ENCODE measurements at regions not wholly inside any gene's neighbourhood (a gene's known extent, or its start where the extent isn't known, plus 50 kb on each side); places are given as distances from the start of the nearest gene placed in this dataset.

- DNase-seq (ENCODE audit: low read depth in 3 of 3), result no peak
Observed at GRCh38 chr3:157718800-157719199, 215.6 kb upstream of the VEPH1 start.

GRCh38 chr3:157713101-157713500, 209.9 kb upstream of the VEPH1 start:
- DNase-seq (ENCODE audit: low read depth in 3 of 3), result no peak

- DNase-seq (ENCODE audit: low read depth in 3 of 3), result no peak
Observed at GRCh38 chr3:157705258-157705657, 202.0 kb upstream of the VEPH1 start.

GRCh38 chr3:157700405-157700804, 197.2 kb upstream of the VEPH1 start:
- no peak for DNase-seq (ENCODE audit: low read depth in 3 of 3)

GRCh38 chr3:157695586-157695985, 192.4 kb upstream of the VEPH1 start:
- DNase-seq (ENCODE audit: low read depth in 3 of 3), result no peak

- DNase-seq (ENCODE audit: low read depth in 3 of 3), result no peak
Observed at GRCh38 chr3:157695103-157695502, 191.9 kb upstream of the VEPH1 start.

- no peak for DNase-seq (ENCODE audit: low read depth in 3 of 3)
Observed at GRCh38 chr3:157693762-157694161, 190.5 kb upstream of the VEPH1 start.

- DNase-seq (ENCODE audit: low read depth in 3 of 3), result no peak
Observed at GRCh38 chr3:157692468-157692867, 189.3 kb upstream of the VEPH1 start.

- DNase-seq (ENCODE audit: low read depth in 3 of 3), result no peak
Observed at GRCh38 chr3:157683668-157684067, 180.5 kb upstream of the VEPH1 start.

- no peak for DNase-seq (ENCODE audit: low read depth in 3 of 3)
Observed at GRCh38 chr3:157672061-157672460, 168.8 kb upstream of the VEPH1 start.

GRCh38 chr3:157671656-157672055, 168.4 kb upstream of the VEPH1 start:
- DNase-seq (ENCODE audit: low read depth in 3 of 3), result no peak

- DNase-seq (ENCODE audit: low read depth in 3 of 3), result no peak
Observed at GRCh38 chr3:157669416-157669815, 166.2 kb upstream of the VEPH1 start.

- no peak for DNase-seq (ENCODE audit: low read depth in 3 of 3)
Observed at GRCh38 chr3:157667493-157667892, 164.3 kb upstream of the VEPH1 start.

GRCh38 chr3:157662171-157662570, 159.0 kb upstream of the VEPH1 start:
- DNase-seq (ENCODE audit: low read depth in 3 of 3), result no peak

GRCh38 chr3:157660847-157661246, 157.6 kb upstream of the VEPH1 start:
- no peak for DNase-seq (ENCODE audit: low read depth in 3 of 3)

- DNase-seq (ENCODE audit: low read depth in 3 of 3), result no peak
Observed at GRCh38 chr3:157652366-157652765, 149.2 kb upstream of the VEPH1 start.

GRCh38 chr3:157650699-157651098, 147.5 kb upstream of the VEPH1 start:
- DNase-seq (ENCODE audit: low read depth in 3 of 3), result no peak

- no peak for DNase-seq (ENCODE audit: low read depth in 3 of 3)
Observed at GRCh38 chr3:157650172-157650571, 147.0 kb upstream of the VEPH1 start.

GRCh38 chr3:157649511-157649910, 146.3 kb upstream of the VEPH1 start:
- DNase-seq (ENCODE audit: low read depth in 3 of 3), result no peak

GRCh38 chr3:157647820-157648219, 144.6 kb upstream of the VEPH1 start:
- no peak for DNase-seq (ENCODE audit: low read depth in 3 of 3)

- DNase-seq (ENCODE audit: low read depth in 3 of 3), result no peak
Observed at GRCh38 chr3:157639756-157640426, 136.7 kb upstream of the VEPH1 start.

- no peak for DNase-seq (ENCODE audit: low read depth in 3 of 3)
Observed at GRCh38 chr3:157637866-157638265, 134.7 kb upstream of the VEPH1 start.

GRCh38 chr3:157633241-157633640, 130.0 kb upstream of the VEPH1 start:
- DNase-seq (ENCODE audit: low read depth in 3 of 3), result no peak

GRCh38 chr3:157632075-157632474, 128.9 kb upstream of the VEPH1 start:
- DNase-seq (ENCODE audit: low read depth in 3 of 3), result no peak

Measured in stimulated activated CD4-positive, alpha-beta T cell treated with anti-CD3 and anti-CD28 coated beads, TNF-alpha, amount 100 ng/mL, for 48 hours (primary cell).